SW480 (cell line): ENCODE measurements at regions not wholly inside any gene's neighbourhood (a gene's known extent, or its start where the extent isn't known, plus 50 kb on each side); places are given as distances from the start of the nearest gene placed in this dataset.
"Not testable (repeated sequence)": the region's sequence is repeated elsewhere in the genome, so short reads cannot be mapped to it uniquely, and the experiment has no call there.

Source experiments
- DNase-seq: peaks from one replicate; pipeline ENCODE4 v3.0.0-alpha.2; 2016; ENCODE audit warnings: low spot score

GRCh38 chr7:16933296-16934279 lies 51.8 kb upstream of the AGR3 start:
- no peak for DNase-seq

DNA sequence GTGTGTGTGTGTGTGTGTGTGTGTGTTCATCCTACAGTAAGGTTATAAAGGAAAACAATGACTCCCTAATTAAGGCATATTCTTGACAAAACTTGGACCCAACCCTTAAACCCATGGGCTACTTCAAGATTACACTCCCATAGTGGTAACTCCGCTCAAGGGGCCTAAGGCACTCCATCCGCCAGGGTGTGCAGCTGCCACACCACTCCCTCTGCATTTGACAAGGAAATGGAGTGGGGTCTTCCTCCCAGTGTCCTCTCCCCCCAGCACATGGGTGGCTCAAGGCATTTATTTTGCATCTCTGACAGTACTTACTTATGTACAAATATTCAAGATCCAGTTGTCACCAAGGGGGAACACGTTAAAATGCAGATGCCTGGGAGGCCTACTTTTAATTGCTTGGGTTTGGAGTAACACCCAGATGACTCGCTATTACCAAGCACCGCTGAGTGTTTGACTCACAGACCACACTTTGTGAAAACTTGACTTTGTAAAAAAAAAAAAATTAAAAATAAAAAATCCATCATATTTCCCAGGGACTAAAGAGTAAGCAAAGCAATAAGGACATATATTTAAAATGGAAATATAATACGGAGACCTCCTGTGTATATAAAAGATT lies 53.0 kb upstream of the AGR3 start:
- no peak for DNase-seq

- no peak for DNase-seq
Observed at GRCh38 chr7:16935341-16935735, 53.6 kb upstream of the AGR3 start.

- no peak for DNase-seq
Observed at GRCh38 chr7:16936626-16937422, 55.0 kb upstream of the AGR3 start.

DNA sequence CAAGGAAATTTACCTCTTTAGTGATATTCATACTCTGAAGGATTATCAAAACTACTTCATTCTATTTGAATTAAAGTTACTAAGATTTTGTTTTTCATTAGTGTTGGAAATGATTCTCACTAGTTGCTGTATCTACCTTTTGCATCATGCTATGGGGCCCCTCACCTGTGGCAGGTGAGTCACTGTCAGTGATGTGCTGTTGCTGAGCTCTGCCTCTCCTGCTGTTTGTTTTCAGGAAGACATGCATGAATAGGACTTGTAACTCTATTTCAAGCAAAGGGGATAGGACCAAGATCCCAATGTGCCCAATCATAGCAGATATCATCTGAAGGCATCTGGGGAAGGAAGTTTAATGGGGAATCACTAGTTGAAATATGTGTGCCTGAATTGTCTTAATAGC lies 57.4 kb upstream of the AGR3 start:
- DNase-seq, result peak; percentile 23

DNA sequence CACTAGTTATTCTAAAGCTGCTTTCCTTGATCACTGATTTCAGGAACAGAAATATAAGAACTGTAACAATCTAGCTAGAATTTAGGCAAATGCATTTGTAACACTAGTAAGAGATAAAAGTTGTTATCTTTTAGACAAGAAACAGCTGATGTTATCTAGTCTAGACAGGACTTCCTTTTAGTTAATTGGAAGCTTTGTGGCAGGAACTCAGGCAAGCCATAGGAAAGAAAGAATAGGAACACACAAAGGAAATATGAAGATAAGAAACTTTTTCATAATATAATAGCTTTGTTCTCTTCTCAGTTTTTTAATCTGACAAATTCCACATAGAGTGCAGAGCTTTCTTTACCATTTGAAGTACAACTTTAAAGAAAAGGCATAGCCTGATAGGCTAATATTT lies 59.0 kb upstream of the AGR3 start:
- no peak for DNase-seq

- DNase-seq, result no peak
Observed at GRCh38 chr7:16942929-16943509, 61.2 kb upstream of the AGR3 start.

DNA sequence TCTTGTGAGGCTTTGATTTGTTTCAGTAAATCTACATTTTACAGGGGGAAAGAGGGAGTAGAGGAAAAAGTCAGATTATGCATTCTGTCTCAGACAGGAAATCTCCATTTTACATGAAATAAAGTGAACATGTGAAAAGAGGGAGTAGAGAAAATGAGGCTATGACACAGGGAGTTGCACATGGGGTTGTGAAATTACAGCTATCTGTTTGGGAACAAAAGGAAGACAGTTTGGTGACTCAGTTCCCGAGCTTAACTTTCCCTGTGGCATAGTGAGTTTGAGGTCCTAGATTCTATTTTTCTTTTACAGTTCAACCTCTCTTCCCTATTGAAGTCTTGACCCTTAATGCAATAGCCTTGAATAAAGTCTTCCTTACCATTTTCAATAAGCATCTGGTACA lies 63.2 kb upstream of the AGR3 start:
- no peak for DNase-seq

GRCh38 chr7:16945372-16945771 lies 63.6 kb upstream of the AGR3 start:
- DNase-seq, result no peak

- DNase-seq, result not testable (repeated sequence)
Observed at GRCh38 chr7:16948110-16948509, 66.3 kb upstream of the AGR3 start.

DNA sequence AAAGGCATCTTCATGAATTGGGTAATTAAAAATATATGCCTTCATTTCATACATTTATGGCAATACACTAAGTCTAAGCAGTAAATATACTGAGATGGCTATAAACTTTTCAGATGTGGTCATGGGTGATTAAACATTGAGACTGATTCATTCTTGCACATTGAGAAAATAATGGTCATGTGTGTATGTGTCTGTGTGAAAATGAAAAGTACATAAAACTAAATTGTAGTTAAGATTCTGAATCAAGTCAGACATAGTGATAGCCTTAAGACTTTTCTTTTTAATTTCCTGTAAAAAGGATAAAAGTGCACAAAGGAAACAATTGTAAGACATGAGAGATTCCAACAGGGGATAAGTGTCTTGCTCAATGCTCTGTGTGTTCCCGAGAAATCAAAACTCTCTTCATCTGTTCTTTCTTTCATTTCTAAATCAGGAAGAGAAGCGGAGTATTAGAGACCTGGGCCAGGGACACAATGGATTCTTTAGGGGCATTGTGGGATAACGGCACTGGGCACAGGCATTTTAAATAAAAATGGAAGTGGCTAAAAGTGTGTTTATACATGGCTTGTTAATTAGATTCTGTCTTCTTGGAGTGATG lies 69.8 kb upstream of the AGR3 start:
- no peak for DNase-seq

GRCh38 chr7:16954321-16954720 lies 72.5 kb upstream of the AGR3 start:
- DNase-seq, result no peak

- DNase-seq, result no peak
Observed at GRCh38 chr7:16958724-16959123, 76.9 kb upstream of the AGR3 start.

- no peak for DNase-seq
Observed at GRCh38 chr7:16960337-16960965, 78.7 kb upstream of the AGR3 start.

GRCh38 chr7:16961641-16962040 lies 79.9 kb upstream of the AGR3 start:
- no peak for DNase-seq

DNA sequence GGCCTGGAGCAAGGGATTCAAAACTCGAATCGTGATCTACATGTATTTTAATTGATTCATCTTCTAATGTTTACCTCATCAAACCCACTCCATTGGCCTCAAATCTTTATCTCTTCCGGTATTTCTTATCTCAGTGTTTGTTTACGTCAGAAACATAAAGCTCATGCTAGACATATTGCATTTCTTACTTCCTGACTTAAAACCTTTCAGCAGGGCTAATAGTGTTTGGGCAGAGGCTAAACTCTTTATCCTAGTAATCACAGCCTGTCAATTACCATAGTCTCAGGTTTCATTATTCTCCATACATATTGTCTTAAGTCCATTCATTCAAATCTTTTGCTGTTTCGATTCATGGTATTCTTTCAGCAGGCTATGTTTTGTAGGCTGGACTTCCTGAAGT lies 81.3 kb upstream of the AGR3 start:
- no peak for DNase-seq

GRCh38 chr7:16965697-16966096 lies 83.9 kb upstream of the AGR3 start:
- DNase-seq, result not testable (repeated sequence)

DNA sequence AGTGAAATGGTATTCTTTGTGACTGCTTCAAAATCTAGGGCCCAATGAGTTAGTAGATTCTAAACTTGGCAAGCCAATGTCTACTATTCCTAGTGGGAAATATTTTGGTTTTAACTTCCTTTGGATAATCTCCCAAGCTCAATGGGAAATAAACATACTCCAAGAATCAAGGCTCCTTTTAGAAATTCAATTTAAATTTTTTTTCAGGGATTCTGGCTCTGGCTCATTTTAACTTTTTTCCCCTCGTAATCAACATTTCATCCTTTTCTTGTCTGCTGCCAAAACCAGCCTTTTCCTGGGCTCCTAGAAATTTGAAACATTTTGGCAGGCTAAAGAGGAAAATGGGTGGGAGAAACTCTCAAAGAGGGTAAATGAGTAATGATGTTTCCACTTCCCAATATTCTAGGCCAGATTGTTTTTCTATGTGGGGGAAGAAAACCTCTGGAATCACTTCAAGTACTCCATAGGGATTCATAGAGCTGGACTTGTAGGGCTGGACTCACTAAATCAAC lies 85.6 kb upstream of the AGR3 start:
- DNase-seq, result no peak

- no peak for DNase-seq
Observed at GRCh38 chr7:16970732-16971482, 89.1 kb upstream of the AGR3 start.

- no peak for DNase-seq
Observed at GRCh38 chr7:16975712-16976111, 93.9 kb upstream of the AGR3 start.
